Left hindlimb (tissue), 1 donor: ENCODE measurements at regions not wholly inside any gene's neighbourhood (a gene's known extent, or its start where the extent isn't known, plus 50 kb on each side); places are given as distances from the start of the nearest gene placed in this dataset.
"Not testable (repeated sequence)": the region's sequence is repeated elsewhere in the genome, so short reads cannot be mapped to it uniquely, and the experiment has no call there.

Source experiments
- DNase-seq: peaks from one replicate; pipeline ENCODE4 v3.0.0-alpha.2; 2018

GRCh38 chr11:69934861-69935494 is 115.8 kb upstream of the FGF3 start:
- no peak for DNase-seq

GRCh38 chr11:69935941-69936505 is 116.8 kb upstream of the FGF3 start:
- DNase-seq: no peak

- no peak for DNase-seq
These were observed 117.6 kb upstream of the FGF3 start for GRCh38 chr11:69936771-69937170.

GRCh38 chr11:69938206-69938605 is 119.0 kb upstream of the FGF3 start:
- DNase-seq: no peak

- DNase-seq: no peak
These were observed 120.5 kb upstream of the FGF3 start for GRCh38 chr11:69939551-69940245.

GRCh38 chr11:69940246-69940610 is 121.0 kb upstream of the FGF3 start:
- no peak for DNase-seq

GRCh38 chr11:69941546-69942332 is 122.5 kb upstream of the FGF3 start:
- DNase-seq: no peak

GRCh38 chr11:69942333-69942820 is 123.2 kb upstream of the FGF3 start:
- no peak for DNase-seq

GRCh38 chr11:69943066-69943465 is 123.8 kb upstream of the FGF3 start:
- no peak for DNase-seq

GRCh38 chr11:69943506-69943905 is 124.3 kb upstream of the FGF3 start:
- DNase-seq: no peak

GRCh38 chr11:69944146-69944795 is 125.1 kb upstream of the FGF3 start:
- no peak for DNase-seq

GRCh38 chr11:69945157-69945556 is 125.9 kb upstream of the FGF3 start:
- no peak for DNase-seq

- DNase-seq: no peak
These were observed 128.0 kb upstream of the FGF3 start for GRCh38 chr11:69947059-69947792.

GRCh38 chr11:69947793-69948255 is 128.6 kb upstream of the FGF3 start:
- no peak for DNase-seq

- no peak for DNase-seq
These were observed 129.3 kb upstream of the FGF3 start for GRCh38 chr11:69948256-69949141.

GRCh38 chr11:69949327-69949726 is 128.8 kb upstream of the ANO1 start:
- no peak for DNase-seq

- no peak for DNase-seq
These were observed 128.0 kb upstream of the ANO1 start for GRCh38 chr11:69950120-69950519.

- DNase-seq: no peak
These were observed 127.5 kb upstream of the ANO1 start for GRCh38 chr11:69950621-69951020.

- DNase-seq: no peak
These were observed 126.3 kb upstream of the ANO1 start for GRCh38 chr11:69951821-69952220.

- DNase-seq: not testable (repeated sequence)
These were observed 125.7 kb upstream of the ANO1 start for GRCh38 chr11:69952229-69952975.
